GM19238 (cell line): ENCODE measurements at regions not wholly inside any gene's neighbourhood (a gene's known extent, or its start where the extent isn't known, plus 50 kb on each side); places are given as distances from the start of the nearest gene placed in this dataset.
"Not testable (repeated sequence)": the region's sequence is repeated elsewhere in the genome, so short reads cannot be mapped to it uniquely, and the experiment has no call there.

Experiments used
- DNase-seq: peaks from one replicate; pipeline ENCODE4 v3.0.0; 2011; ENCODE audit warnings: low spot score; ENCODE audit not compliant: insufficient read length

DNA sequence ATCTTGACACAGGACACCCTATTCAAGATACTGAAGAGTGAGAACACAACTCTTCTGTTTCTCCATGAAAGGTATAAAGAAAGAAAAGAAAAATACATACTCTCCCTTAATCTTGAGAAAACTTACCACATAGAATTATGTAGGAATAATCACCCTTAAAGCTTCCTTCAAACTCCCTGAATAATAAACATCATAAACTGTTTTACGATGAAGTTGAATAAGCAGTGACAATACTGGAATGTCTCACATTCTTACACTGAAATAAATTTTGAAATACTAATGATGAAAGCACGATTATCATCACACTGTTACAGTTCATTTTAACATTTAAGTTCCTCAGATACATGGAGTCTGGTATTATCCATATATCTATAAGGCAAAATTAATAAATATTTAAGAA lies 306.2 kb downstream of the IPMK start:
- DNase-seq = no peak

DNA sequence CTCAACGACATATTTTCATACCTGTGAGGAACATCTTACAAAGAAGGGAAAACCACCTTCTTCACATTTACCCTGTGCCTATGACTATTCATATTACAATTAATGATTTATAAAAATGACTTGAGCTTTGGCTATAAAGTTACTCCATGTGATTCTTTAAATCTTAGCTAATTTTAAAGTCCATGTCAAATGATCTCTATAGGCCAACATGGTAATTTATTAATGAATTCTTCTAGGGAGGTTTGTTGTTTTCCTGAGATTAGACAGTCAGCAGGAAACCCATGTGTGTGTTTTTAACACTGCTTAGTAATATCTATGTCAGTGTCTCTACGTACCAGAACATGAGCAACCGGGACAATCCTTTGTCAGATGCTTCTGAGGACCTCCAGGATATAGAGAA lies 307.3 kb downstream of the IPMK start:
- DNase-seq = no peak

DNA sequence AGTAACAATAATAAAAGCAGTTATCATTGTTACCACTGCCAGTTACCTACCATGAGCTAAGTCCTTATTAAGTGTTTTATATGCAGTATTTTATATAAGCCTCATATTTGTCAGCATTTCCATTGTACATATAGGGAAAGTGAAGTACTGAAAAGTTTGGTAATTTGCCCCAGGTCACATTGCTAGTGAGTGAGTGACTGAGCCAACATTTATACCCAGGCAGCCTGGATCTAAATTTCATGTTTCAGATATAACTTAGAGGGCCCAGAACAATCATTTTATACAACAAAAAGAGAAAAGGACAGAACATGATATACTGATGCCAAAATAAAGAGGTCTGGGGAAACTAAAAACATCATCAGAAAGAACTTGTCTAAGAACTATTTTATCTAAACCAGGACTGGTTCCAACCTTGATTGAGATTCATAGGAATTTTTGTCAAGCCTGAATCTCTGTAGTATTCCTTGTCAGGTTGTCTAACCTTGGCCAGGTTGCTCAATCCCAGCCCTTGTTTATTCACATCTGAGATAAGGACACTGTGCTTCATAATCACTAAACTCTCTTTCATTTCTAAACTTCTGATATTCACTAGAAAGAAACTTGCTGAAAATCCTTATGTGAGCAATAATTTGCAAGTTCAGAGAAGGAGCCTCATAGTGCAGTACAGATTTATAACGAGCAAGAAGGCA lies 308.2 kb downstream of the IPMK start:
- no peak for DNase-seq

DNA sequence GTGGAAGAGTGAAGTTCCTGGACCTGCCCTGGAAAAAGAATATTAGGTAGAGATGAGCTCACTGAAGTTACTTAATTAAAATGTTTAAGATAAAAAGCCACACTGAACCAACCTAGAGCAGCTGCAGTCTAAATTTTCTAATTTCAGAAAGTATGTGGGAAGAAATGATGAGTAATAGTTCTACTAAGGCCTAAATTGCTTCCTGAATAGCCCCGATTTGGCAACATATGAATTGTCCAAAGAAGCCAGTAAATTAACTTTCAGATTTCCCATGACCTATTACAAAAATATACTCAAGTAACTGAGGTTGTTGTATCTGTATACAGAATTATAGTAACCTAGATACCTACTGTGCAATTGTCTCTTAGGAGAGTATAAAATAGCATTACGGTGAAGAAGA lies 312.6 kb downstream of the IPMK start:
- no peak for DNase-seq

GRCh38 chr10:57952741-57953140 lies 315.0 kb downstream of the IPMK start:
- DNase-seq = no peak

DNA sequence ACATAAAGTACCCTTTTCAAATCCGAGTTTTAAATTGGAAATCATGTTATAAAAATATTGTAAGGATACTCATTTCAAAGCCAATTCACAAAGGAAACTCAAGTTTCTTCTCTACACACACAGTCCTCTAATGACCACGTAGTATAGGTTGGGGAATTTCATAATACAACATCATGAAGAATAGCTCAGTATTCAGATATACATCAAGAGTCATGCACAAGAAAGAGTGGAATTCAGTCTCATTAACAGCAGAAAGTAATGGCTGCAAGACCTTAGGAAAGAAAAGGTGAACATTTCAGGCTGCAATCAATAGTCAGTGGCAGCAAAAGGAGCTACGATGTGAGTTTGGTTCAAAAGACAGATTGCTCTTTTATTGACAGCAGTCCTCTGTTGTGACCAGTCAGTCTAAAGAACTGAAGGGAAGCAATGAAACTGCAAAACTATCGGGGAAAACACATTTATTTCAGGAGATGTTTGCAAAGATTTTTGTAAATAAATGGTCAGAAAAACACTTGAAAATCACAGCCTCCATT lies 317.2 kb downstream of the IPMK start:
- no peak for DNase-seq

GRCh38 chr10:57948796-57949195 lies 318.9 kb downstream of the IPMK start:
- no peak for DNase-seq

DNA sequence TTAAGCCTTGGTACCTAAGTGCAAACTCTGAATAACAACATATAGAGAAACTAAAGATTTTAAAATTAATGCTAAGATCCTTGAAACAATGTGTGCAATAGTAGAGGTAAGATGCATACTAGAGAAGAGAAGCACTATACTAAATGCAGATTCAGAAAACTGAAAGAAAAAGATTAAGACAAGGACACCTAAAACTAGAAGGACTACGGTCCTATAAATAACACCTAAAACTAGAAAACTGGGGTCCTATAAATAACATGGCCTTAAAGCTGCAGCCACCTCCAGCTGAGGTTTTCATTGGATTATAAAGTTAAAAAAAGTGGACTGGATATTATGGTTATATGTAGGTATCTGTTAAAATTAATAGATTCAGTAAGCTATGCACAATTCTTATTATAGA lies 320.9 kb downstream of the IPMK start:
- no peak for DNase-seq

DNA sequence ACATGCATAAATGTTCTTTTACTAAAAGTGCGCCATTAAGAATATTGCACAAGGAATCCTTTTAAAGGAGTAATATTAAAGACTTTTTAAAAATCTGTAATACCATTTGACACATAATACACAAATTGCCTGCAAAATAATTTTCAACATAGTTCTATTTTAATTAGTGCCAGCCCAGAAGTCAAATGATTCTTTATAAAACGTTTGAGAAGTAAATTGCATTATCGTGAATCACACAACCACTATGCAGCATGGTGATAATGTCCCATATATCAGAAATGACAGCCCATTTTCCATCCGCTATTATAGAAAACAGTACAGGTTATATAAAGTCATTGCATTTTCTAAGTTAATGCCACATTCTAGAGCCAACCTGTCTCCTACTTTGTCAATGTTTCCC lies 324.0 kb downstream of the IPMK start:
- no peak for DNase-seq

- DNase-seq = no peak
Measured at GRCh38 chr10:57925045-57925444, 342.6 kb downstream of the IPMK start.

- no peak for DNase-seq
Measured at GRCh38 chr10:57921140-57921539, 346.6 kb downstream of the IPMK start.

DNA sequence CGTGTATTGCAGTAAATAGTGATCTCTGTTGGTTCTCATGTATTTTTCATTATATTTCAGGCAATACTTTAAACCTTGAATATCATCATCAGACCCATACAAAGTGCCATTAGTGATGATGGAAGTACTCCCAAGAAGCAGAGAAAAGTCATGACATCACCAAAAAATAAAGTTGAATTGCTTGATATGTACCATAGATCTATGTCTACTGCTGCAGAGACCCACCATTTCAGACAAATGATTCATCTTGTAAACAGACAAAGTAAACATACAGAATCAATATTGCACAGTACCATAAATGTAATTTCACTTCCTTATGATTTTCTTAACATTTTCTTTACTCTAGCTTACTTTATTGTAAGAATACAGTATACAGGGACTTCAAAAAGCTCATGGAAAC lies 347.8 kb downstream of the IPMK start:
- no peak for DNase-seq

DNA sequence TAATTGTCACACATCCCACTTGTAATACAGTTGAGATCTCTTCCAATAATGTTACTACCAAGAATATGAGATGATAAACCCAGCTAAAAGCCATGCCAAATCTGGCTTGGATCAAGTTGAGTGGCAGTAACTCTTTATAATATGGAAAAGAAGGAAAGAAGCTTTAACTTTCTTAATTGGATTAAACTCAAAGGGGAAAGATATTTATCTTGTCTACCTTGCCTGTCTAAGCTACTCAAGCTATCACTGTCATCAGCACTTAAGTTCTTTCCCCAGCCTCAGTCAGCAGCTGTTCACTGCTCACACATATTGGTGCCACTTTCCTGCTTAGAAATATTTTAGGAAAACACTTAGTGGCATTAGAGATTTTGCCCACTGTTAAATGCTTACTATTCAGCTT lies 350.7 kb downstream of the IPMK start:
- no peak for DNase-seq

DNA sequence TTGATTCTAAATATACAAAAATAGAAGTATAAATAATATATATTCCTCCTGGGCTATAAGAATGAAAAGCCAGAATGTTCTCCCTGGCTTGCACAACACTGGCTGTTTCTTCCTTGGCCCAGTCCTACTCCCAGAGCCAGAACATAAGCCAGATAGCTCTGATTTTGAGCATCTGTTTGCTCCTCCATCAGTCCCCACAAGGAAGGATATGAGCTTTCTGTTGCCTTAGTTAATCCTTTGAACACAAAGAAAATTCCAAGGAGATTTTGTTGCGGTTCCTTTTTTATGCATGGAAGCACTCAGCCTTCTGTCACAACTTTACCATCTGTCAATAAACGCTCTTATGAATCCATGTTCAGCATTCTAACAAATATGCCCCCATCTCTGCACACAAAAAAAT lies 361.8 kb downstream of the IPMK start:
- DNase-seq = no peak

DNA sequence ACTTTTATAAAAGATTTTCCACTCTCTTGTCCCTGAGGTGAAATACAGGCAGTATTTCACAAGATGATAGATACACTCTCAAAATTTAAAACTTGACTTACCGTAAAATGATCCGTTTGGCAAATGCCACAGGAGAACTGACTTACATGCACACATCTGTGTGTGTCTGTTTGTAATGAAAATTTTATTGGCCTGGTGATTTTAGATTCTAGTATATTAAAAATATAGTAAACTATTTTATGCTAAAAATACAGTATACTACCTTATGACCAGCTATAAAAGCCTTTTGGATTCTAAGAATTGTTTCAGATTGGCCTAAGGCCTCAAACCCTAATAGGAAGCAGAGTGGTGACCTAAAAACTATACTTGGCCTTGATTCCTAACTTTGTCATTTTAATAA lies 362.7 kb downstream of the IPMK start:
- DNase-seq = no peak

- no peak for DNase-seq
Measured at GRCh38 chr10:57898231-57898630, 369.5 kb downstream of the IPMK start.

DNA sequence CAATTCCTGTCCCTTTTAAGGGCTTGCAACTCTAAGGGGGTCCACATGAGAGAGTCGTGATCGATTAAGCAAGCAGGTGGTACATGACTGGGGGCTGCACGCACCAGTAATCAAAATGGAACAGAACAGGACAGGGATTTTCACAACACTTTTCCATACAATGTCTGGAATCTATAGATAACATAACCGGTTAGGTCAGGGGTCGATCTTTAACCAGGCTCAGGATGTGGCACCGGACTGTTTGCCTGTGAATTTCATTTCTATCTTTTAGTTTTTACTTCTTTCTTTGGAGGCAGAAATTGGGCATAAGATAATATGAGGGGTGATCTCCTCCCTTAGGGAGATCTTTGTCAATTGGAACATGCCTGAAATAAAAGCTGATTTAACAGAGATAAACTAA lies 370.1 kb downstream of the IPMK start:
- DNase-seq = no peak

GRCh38 chr10:57894361-57894760 lies 373.3 kb downstream of the IPMK start:
- no peak for DNase-seq

- no peak for DNase-seq
Measured at GRCh38 chr10:57891201-57892006, 376.3 kb downstream of the IPMK start.

GRCh38 chr10:57890691-57891090 lies 377.0 kb downstream of the IPMK start:
- no peak for DNase-seq

- not testable (repeated sequence) for DNase-seq
Measured at GRCh38 chr10:57885618-57885968, 382.1 kb downstream of the IPMK start.

GRCh38 chr10:57884965-57885617 lies 382.6 kb downstream of the IPMK start:
- no peak for DNase-seq
